D341Med (cell line): ENCODE measurements at regions not wholly inside any gene's neighbourhood (a gene's known extent, or its start where the extent isn't known, plus 50 kb on each side); places are given as distances from the start of the nearest gene placed in this dataset.

Experiments
- DNase-seq: peaks from one replicate; pipeline ENCODE4 v3.0.0; 2012; ENCODE audit warnings: low spot score

DNA sequence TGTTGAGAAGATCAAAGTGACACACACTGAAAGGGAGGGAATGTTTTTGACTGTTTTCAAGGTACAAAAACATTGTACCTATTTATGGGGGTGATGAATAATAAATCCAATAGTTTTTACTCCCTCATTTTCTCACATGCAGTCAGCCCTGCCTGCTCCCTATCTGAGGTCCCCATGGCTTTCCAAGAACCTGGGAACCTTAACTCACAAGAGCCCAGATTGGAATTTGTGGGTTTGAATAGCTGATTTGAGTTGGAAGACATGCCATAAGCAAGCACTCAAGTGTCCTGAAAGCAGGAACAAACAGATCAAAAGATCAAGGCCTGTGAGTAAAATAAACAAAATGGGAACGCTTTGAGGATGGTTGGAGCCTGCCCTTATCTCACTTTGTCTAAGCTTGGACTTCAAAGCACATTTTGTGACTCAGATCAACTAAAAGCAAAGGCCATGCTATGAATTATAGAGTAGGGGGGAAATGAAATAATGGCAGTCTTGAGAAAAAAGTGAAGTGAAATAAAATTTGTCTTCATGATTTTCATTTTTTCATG lies 136.6 kb downstream of the LYPLAL1 start:
- no peak for DNase-seq

DNA sequence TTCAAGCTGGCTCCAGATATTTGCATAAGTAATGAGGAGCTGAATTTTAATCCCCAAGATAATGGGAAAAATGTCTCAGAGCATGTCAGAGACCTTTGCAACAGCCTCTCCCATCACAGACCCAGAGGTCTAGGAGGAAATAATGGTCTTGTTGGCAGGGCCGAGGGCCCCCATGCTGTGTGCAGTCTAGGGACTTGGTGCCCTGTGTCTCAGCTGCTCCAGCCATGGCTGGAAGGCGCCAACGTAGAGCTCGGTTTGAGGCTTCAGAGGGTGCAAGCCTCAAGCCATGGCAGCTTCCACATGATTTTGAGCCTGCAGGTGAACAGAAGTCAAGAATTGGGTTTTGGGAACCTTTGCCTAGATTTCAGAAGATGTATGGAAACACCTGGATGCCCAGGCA lies 134.7 kb downstream of the LYPLAL1 start:
- no peak for DNase-seq

DNA sequence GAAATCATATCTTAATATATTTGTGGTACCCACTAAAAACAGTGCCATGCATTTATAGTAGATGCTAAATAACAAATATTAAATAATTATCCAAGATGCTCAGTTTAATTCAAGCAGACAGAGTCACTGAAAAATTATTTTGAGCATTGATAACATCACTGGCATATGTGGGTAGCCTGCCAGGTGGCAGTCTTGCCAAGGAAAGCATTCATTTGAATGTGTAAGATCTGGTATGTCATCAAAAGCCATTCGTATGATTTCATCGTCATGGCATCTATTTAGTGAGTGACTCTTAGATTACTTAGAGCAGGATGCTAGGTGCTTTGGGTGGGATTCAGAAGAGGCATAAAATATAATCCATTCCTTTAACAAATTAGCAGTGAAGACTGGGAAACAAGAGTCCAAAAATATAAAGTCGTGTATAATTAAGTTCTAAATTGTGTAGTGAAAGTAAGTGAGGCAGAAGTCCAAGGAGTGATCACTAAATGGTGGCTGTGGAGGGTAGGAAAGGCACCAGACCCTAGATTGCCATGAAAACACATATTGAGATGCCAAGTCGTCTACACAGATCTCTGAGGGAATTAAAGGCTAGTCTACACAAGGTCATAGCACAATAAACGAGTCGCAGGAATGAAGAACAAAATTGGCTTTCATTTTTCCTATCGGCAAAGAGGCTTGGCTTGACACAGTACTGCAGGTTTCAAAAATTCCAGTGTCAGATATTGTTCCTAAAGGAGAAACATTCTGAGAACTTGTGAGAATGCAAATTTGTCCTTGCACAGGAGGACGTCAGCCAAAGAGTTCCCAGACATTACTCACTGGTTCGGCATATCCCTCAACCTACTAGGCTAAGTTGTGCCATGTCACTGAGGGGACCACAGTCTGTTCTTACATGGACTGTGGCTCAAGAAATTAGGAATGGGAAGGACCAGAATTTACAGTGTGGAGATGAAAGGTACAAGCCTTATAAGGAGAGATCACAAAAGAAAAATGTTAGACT lies 130.8 kb downstream of the LYPLAL1 start:
- no peak for DNase-seq

DNA sequence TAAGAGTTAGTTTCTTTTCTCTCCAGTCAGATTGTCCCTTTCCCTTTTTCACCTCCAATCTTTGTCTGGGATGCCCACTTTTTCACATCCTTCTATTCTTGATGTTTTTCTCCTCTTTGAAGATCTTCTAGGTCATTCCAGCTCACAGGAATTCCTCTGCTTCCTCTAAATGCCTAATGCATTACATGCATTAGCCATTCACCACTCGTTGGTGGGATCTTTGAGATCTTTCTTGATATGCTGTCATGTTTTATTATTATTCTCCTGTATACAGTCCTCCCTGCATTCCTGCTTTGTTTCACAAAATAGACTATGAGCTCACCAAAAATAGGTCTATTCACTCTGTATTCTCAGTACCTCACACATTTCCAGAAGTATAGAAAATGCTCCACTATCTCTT lies 129.0 kb downstream of the LYPLAL1 start:
- no peak for DNase-seq

DNA sequence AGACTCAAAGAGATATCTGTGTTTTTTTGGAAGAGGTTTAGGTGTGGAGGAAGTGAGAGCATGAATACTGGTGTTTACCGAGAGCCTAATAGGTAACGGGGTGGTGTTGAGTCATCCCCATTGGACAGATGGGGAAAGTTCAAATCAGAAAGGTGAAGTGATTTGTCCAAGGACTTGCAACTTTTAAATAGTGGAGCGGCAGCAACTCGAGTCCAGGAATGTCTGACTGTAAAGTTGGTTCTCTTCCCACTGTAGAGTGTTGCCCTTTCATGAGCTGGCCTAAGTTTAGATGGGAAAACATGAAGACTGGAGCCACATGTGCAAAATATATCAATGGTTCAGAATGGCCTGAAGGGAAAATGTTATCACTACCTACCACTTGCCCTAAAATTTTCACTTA lies 125.7 kb downstream of the LYPLAL1 start:
- no peak for DNase-seq

DNA sequence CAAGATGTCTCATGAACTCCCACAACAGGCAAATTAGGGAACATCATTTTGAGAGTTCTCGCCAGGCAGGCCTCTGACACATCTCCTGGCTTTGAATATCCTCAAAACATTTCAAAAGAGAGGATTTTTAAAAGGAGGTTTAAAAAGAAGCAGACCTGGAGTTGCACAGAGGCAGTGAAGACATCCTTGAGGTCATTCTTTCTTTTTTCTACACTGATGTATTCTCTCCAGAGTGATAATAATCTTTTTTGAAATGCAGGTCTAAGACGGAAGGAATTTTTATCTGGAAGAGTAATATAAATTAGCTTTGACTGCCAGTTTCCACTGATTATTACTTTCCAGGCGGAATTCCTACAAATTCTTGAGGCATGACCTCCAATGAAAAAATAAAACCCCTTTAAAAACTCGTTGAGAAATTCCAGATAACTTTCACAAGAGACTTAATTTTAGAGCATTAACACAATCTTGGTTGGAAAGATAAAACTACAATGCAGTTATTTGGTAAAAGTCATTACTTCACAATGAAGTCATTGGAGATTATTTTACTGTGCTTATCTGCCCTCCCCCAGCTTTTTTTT lies 125.0 kb downstream of the LYPLAL1 start:
- DNase-seq: no peak

DNA sequence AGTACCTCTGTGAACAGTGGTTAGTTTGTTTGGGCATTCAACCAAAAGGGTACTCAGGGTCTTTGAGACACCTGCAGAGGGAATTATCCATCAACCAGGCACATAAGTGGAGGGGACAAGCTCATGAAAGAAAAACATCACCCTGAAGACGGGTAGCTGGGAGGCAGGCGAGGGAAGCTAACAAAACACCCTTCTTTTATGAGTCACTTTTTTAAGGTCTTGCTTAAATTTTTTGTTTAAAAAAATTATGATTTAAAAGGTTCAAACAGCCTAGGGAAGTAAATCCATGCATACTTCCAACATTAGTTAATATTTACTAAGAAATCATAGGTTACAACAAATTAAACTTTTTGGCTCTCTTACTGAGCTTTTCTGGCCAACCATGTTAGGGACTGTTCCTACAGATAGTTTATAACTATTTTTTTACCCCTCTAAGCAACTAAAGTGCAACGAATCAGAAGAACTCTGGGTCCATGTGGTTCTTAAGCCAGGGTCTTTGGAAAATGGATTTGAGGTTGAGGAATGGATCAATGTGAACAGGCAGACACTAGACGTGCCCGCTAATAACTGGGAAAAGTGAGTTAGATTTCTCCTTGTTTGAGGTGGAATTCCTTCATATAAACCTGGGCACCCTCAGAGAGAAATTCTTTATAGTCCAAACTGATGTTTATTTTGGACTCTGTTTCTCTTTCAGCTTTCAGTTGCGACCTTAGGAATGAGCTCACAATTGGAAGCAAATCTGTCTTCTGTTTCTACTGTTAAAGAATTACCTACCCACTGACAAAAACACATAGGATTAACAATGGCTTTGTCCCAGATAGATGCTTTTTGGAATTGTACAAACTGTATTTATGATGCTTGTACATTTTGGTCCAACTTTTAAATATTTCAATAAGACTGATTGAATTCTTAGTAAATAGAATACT lies 123.0 kb downstream of the LYPLAL1 start:
- no peak for DNase-seq

DNA sequence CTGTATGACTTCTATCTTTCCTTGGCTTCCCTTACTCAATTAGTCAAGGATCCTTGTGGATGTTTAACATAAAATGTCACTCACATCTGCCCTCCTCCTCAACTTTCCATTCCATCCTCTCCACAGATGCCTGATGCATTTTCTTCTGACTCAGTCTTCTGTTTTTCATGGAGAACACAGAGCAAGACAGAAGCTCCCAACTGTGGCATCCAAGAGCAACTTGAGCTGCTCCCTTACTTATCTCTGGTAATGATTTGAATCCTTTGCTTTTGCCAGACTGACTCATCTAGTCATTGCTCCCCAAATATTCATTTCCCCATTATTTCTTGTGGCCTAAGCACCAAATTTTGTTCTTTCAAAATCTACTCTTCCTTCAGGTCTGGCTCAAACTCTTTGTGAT lies 120.6 kb downstream of the LYPLAL1 start:
- no peak for DNase-seq

DNA sequence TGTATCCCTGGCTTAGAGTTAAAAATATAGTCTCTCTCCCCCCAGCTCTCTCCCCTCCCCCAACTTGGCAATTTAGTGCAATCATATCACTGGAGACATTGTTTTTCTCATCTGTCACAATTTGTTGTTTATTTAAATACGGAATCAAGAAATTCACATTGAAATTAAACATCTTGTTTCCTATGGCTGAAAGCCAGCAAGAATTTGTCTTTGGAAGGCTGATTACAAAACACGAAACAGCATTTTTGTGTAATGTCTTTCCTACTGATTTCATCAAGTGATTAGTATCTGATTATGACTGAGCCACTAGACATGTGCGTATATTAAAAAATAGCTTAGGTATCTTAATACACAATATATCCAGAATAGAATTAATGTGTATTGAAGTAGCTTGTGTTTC lies 119.7 kb downstream of the LYPLAL1 start:
- DNase-seq: no peak

DNA sequence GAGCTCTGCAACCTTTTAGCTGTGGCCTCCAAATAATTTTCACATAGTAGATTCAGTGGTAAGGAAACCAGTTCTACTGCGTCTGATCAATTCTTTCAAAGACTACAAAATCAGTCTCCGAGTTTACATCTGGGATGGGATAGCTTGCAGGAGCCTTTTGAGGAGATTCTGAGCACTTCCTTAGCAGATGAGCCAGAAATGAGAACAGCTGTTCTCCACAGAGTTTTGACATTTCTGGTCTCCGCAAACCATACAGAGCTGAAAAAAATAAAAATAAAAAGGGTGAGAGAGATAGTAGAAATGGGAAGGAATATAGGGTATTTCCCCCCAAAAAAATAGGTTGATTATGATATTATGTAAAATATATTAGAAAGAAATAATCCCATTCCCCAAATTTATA lies 119.3 kb downstream of the LYPLAL1 start:
- DNase-seq: no peak

DNA sequence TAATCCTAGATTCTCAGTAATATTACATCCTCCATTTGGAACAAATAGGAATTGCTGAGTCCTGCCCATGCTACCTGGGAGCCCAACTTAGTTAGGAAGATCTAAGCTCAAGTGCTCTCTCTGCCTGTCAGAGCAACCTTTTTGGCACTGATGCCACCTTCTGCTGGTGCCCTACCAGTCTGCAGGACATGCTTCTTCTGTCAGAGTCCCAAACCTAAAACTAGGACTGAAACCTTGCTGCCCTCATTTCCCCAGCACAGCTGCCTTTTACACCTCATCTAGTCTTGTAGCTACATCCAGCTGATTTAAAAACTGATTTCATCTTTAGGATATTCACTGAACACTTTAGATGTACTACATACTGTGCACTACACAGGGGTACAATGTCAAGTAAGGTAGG lies 118.7 kb downstream of the LYPLAL1 start:
- no peak for DNase-seq

DNA sequence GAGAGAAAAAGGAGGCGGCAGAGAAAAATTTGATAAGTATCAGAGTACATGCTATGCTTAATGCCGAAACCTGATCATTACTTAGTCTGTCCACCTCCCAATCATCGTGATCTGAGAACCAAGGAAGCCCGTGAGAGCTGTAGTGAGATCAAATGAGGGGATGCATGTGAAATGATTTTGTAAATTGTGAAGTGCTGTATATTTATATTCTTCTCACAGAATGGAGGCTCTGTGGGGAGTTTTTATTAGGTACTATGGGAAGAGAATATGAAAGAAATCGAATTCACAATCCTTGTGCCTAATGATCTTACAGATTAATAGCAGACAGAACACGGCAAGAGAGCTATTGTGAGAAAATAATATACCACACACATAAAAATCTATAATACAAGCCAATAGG lies 115.5 kb downstream of the LYPLAL1 start:
- no peak for DNase-seq

DNA sequence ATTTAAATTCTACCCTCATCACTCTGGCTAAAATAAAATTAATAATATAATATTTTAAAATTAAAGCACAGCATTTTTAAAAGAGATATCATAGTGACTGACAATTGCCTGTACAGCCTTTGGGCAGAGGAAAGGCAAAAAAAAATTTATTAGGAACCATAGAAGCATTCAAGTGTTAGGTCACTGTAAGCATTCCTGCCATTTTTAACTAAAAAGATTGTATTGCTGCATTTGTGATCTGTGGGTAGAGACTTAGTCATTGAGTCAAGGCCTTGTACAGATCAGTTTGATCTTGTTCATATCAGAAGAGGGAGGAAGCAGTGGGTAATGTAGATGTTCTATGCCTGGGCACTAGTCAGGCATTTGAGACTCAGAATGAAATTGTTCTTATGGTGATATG lies 109.9 kb downstream of the LYPLAL1 start:
- DNase-seq: no peak

DNA sequence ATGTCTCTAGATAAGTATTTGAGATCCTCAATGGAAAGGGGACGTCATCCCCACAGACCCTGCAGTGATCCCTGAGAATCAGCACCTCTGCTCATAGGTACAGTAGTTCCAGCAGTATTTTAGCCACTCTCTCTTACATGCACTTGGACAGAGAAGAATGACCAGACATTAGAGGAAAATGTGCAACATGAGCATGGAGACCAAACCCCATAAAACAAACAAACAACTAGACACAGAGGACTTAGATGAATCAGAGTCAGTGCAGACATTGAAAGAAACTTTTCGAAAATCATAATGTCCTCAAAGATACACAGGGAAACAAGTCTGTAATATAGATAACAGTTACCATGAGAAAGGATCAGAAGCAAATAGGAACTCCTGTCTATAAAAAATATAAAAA lies 108.2 kb downstream of the LYPLAL1 start:
- no peak for DNase-seq

DNA sequence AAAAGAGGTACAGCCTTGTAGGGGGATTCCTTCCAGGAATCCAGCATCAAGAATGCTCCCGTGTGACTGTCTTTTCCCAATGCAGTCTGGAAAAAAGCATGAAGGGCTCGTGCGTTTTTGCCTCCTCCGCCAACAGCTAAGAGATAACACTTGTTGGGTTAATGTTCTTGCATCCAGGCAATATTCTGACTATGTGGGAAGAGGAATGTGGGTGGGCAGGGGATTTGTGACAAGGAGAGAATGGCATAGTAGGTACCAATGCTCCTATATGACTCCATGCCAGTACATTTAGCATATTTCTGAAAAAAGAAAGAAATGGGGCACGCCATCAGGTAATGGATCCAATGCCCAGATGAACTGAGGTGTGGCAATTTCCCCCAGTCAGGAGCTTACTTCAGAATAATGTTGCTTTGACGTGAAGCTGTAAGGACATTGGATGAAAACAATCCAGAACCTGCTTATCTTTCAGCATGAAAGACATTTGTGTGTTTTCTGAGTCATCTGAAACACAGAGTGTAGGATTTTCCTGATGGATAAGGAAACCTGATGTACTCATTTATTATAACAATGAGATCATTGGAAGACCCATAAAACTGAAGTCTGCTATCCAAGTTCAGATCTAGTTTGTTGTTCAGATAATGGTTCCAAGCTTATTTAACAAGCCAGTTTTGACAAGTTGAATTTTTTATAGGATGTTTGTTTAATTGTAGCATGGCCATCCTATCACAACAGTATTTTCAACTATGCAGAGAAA lies 105.5 kb downstream of the LYPLAL1 start:
- DNase-seq: no peak

DNA sequence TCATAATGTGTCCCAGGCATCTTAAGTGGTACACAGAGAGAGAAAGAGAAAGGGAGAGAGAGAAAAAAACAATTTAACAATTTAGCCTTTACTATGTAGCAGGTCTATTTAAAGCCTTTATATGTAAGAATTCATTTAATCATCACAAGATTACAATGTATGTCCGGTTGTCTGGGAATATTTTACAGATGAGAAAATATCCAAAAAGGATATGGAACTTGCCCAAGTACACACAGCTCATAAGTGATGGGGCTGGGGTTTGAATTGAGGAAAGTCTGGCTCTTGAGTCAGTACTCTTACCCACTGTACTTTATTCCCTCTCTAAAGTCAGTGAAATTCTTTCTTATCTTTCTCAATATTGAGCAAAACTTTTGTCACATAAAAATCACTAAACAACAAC lies 104.6 kb downstream of the LYPLAL1 start:
- no peak for DNase-seq

DNA sequence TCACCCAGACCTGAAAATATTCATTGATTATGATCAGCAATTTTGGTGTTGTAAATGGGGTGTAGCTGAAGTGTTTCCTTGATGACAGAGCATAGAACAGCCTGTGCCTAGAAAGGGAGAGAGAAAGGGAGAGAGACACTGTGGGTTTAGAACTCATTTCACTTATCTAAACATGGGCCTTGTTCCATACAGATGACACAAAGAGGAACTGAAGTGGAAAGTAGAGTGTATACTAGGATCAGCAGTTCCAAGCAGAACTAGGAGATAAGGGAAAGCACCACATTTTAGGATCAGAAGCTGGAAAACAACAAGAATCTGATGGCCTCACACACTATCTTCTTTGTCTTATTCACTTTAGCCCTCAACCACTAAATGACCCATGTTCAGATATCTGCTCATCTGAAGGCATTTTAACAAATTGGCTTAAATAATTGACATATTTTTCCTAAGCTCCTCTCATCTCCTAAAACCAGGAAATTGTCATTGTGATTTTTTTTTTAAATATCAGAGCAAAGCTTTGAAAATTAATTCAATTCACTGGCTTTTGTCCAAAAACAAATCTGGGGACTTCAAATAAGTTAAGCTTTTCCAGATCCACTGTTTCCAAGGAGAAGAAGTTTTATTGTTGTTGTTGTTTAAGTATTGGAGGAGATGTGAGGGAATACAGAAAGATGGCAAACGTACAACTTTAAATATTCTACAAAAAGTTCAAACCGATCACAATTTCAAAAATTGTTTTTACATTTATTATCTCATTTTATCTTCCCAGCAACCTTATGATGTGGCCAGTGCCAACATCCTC lies 103.8 kb downstream of the LYPLAL1 start:
- DNase-seq: no peak

DNA sequence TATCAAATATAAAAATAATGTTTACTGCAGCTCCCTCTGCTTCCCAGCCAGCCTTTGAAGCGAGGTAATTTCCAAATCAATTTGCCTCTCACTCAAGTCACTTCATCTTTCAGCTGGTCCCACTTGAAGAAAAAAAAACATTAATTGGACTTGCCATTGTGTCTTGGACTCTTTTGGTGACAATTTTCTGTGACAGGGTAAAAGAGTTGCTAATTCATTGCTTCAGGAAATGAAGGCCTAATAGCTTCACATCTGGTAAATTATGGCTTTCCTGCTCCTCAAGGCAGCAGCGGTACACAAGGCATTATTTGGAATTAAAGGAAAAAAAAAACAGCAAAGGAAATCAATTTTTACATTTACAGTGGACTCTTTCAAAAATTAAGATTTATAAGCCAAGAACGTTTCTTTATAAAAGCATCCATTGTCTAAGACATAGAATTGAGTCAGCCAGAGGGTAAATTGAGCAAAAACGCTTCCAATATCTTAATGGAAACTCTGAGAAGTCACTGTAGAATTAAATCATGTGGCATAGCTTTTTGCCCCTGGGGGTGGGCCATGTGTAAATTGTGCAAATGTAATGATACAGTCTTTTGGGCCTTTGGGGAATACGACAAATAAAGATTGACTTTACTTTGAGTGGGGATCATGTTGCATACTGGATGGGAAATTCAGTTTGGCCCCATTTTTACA lies 102.5 kb downstream of the LYPLAL1 start:
- DNase-seq: no peak

DNA sequence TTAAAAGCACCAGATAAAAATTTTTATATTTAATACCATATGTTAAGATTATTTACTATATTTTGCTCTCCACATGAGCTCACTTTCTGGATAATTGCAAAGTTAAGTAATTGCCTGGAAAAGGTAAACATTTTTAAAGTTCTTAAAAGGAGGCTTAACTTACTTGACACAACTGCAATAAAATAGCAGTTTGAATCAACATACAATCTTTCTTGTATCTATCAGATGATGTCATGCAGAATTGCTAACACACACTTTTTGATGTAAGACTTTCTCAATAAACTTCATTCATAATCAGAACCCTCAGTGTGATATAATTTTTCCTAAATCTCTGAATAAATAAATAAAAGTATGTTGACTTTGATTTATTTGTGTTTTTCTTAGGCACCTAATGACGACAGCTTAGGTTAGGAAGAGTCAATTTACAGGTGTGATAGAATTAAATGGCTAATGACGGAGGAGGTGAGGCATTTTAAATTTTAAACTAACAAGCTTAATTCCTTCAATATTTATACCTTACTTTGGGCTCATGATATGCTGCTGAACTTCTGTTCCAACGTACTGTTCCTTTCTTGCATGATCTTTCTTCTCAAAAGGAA lies 99.5 kb downstream of the LYPLAL1 start:
- no peak for DNase-seq
